GM19438 (cell line): ENCODE measurements at regions not wholly inside any gene's neighbourhood (a gene's known extent, or its start where the extent isn't known, plus 50 kb on each side); places are given as distances from the start of the nearest gene placed in this dataset.

Source experiments
- ATAC-seq: cut with Tn5 transposase; IDR thresholded peaks from one replicate; pipeline ENCODE4 v1.9.1; 2021; ENCODE audit warnings: low read depth; ENCODE audit not compliant: unreplicated experiment

DNA sequence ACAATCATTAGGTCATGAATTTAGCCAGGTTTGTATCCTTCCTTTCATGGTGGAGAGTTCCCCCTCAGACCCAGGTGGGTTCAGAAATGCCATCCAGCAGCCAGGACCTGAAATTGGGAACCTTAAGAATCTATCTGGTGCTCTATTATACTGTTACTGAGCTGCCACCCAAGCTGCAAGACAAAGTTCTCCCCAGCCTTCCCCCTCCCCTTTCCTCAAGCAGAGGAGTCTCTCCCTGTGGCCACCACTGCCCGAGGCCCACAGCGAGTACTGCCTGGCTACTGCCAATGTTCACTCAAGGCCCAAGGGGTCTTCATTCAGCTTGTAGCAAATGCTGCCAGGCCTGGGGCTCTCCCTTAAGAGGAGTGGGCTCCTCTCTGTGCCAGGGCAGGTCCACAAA lies 133.8 kb downstream of the TMEM38B start:
- no peak for ATAC-seq

GRCh38 chr9:105828596-105829213 lies 134.4 kb downstream of the TMEM38B start:
- ATAC-seq = no peak

DNA sequence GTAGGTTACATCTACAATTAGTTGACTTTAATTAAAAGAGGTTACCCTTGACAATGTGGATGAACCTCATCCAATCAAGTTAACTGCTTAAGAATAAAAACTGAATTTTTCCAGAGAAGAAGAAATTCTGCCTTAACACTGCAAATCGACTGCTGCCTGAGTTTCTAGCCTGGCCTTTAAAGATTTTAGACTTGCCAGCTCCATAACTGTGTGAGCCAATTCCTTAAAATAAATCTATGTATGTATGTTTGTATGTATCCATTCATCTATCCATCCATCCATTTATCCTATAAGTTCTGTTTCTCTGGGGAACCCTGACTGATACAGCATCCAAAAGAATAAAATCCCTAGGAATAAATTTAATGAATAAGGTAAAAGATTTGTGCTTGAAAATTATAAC lies 136.1 kb downstream of the TMEM38B start:
- no peak for ATAC-seq

GRCh38 chr9:105832096-105832710 lies 137.9 kb downstream of the TMEM38B start:
- ATAC-seq = no peak

DNA sequence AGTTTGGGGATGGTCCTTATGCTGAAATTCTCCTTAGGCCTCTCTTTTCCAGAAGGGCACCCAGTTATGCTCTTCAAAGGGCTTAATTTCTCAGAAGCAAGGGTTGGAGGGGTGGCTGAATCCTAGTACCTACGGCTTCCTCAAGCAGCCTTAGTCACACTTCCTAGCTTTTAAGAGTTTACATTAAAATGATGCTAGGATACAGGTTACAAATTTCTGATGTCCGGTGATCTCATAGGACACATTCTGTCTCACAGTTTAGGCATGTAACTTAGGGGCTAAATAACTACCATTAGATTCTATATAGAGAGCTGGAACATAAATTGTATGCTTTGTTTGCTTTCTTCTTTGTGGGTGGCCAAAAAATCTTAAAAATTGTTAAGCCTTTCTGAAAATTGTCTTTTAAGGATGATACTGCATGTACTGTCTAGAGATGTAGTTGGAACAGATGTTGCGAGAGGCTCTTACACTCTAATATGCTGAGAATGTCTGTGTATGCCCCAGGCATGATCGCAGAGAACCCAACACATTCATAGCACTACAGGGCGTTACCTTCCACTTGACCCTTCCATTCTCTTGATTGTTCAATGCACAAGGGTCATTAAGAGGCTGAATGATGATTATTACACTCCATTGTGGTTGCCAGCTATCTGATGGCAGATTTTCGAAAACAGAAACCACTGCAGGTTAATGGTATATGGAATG lies 139.1 kb downstream of the TMEM38B start:
- ATAC-seq = no peak

DNA sequence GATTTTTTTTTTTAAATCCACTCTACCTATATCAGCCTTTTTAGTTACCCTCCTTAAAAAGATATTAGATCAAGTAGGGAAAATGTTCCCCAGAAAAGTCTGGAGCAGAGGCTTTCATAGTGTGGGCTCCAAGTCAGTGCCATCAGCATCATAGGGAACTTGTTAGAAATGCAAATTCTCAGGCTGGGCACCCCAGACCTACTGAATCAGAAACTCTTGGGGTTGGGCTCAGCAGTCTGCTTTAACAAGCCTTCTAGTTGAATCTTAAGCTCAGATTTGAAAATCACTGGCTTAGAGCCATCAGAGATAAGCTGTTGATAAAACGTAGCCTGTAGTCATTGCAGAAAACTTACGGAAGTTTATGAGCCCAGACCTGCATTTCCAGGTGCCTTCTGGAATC lies 140.1 kb downstream of the TMEM38B start:
- no peak for ATAC-seq

DNA sequence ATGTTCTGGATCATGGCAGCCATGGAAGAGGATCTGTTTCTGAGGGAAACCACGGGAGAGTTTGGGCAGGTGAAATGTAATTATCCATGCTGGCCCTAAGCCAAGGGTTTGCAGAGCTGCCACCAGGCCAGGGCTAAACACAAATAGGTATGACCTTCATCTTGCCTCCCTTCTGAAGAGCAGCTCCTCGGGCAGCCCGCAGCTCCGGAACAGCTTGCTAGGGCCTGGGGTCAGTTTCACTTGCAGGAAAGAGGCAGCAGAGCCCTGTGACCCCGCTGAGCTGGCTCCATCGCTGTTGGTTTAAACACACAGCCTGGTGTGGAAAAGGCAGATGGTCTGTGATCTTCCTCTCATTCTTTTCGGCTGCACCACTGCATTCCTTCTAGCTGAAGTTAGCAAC lies 141.4 kb downstream of the TMEM38B start:
- ATAC-seq = no peak

GRCh38 chr9:105836936-105837660 lies 142.8 kb downstream of the TMEM38B start:
- no peak for ATAC-seq

DNA sequence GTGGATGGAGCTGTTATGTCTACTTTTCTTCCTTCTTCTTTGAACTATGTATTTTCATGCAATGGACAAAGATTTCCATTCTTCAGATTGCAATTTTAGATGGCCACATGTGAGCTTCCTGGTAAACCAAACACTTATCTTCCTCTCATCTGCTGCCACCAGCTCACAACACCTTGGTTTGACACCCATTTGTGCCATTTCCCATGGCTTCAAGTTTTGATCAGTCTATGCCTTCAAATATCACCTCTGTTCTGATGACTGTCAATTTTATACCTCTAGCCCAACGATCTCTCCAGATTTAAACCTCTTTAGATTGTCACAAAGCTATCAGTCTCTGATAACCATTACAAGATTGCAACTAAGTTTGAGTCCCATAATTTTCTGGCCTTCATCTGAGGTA lies 147.2 kb downstream of the TMEM38B start:
- no peak for ATAC-seq

DNA sequence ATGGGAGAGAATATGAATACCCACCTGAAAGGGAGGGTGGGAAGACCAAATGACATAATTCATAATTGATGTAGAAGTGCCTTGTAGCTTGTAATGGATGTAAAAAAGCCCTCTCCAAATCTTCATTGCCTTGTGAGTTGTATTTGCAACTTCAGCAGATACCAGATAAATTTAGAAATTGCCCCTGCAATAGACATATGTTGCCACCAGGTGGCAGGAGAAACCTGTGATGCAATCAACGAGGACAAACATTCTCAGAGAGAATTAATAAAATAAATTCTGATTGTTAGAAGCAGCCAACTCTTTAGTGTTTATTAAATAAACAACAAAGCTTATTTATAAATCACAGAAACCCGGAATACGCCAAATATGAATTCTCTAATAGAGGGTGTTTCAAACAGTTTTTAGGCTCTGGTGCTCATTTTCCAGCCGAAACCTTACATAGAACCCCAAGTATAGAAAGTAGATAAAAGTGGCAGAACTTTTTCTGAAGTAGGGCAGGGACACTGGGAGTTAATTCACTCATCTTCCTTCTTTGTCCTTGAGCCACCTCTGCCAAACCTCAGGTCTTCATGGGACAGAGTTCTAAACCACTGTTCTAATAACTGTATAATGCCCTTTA lies 147.8 kb downstream of the TMEM38B start:
- ATAC-seq = no peak

DNA sequence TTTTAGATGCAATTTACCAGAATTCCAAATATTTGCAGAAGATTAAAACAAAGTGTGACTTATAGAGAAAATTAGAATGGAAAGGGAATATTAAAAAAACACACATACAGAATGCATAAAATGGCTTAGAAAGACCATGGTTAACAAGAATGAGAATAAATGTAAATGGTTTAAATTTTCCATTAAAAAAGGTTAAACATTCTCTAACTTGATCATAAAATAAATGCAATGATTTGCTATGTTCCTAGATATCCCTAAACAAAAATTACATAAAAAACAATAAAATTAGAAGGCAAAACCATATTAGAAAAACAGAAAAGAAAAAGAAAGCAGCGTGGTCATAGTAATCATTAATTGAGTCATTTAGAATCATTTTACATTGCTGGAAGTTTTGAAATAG lies 152.5 kb downstream of the TMEM38B start:
- no peak for ATAC-seq

DNA sequence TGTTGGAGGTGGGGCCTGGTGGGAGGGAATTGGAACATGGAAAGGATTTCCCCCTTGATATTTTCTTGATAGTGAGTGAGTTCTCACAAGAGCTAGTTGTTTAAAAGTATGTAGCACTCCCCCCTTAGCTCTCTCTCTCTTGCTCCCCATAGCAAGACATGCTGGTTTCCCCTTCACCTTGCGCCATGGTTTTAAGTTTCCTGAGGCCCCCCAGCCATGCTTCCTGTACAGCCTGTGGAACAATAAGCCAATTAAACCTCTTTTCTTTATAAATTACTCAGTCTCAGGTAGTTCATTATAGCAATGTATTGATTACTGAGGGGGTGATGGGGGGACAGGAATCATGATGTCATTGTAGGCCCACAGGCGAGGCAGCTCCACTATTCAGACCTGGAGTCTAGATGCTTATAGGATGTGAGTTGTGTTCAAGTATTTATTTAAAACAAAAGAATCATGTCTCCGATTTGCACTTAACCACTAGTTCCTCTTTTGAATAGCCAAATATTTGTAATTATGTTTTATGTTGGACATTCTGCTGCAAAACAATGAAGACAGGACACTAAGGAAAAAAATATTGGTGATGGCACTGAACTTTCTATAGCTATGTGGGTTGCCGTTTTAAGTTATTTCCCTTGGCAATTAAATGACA lies 156.6 kb downstream of the TMEM38B start:
- ATAC-seq = no peak

- ATAC-seq = no peak
Measured at GRCh38 chr9:105854026-105854782, 159.9 kb downstream of the TMEM38B start.

DNA sequence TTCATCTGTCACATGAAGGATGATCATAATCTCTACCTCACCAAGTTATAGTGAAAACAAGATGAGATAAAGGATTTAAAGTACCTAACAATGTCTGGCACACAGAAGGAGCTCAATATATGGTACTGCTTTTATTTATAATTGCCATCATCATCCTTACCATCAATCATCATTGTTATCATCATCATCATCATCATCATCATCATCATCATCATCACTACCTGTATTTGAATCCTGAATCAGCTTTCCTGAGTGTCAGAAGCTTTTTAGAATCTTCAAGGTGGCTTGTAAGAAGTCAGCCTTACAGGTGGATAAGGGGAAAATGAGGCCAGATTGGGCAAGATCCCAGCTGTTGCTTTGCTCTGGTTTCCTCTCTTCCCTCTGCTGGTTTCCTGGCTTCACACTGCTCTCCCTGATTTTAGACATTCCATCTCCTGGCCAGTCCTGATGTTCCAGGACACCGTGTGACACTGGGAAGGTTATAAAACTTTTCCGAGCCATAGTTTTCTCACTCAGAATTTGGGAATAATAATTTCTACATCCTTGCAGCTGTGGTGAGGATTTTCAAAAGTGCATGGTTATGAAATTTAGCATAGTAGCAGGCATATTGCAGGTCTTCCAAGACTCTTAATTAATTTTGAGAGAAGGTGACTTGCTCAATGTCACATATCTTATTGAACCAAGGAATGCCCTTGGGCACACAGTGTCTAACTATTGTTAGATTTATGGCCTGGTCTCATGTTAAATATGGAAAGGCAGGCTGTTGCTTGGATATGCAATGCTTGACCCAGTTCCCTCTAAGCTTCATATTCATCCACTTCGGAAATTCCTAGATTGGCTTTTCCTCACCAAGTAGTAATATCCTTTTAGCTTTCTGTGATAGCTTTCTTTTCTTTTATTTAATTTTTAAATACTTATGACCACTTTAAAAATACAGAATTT lies 160.7 kb downstream of the TMEM38B start:
- no peak for ATAC-seq

DNA sequence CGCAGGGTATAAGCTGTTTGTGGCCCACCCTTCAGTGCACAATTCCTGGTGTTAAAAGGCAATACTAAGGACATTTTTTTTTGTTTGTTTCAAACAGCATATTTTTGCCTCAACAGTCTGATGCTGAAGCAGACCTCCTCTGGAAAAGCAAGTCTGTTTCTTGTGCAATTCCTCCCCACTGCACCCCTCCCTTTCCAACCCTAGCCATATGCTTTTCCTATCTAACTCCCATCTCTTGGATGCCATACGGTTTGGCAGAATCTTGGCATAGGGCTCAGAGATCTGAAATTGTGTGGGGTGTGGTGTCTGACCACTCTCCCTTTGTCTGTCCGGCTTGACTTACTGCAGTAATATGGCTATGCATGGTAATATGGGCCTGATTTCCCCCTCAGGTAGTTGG lies 161.6 kb downstream of the TMEM38B start:
- ATAC-seq = no peak

DNA sequence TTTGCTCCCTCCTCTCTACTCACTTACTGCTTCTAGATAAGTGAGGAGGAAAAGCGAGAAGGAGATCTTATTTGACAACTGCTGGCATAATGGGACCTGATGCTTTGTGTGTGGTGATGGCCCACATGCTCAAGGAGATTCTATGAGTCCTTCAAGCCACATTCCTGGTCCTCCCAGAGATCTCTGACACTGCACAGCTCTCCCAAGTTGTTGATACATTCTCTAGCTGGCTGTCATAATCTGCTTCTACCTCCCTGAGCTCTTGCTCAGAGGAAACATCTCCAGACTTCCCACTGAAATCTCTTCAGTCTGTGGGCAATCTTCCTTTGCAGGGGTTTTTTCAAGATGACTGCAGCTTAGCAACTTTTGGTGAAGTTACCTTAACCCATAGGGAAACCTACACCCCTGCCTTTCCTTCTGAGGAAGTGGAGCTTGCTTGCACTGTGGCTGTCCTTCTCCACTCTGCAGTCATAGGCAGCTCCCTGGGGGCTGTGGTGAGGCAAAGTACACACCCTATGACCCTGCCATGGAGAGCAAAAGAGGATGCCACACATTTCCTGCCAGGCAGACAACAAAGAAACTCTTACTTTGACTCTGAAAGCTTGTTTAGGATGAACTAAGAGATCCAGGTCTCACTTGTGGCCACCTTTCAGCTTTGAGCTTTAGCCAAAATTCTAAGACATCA lies 163.8 kb downstream of the TMEM38B start:
- ATAC-seq = no peak

- no peak for ATAC-seq
Measured at GRCh38 chr9:105858877-105859276, 164.5 kb downstream of the TMEM38B start.

- no peak for ATAC-seq
Measured at GRCh38 chr9:105859428-105860091, 165.2 kb downstream of the TMEM38B start.
